GM23338 (cell line): ENCODE measurements at regions not wholly inside any gene's neighbourhood (a gene's known extent, or its start where the extent isn't known, plus 50 kb on each side); places are given as distances from the start of the nearest gene placed in this dataset.

Experiments
- ATAC-seq: fragments of 200-7000 bp; cut with Tn5 transposase; 3 replicates; pipeline ENCODE4 v1.9.1; 2020
- DNase-seq: peaks from one replicate; pipeline ENCODE4 v3.0.0-alpha.2; 2015; ENCODE audit warnings: low spot score
- H2AFZ ChIP-seq: fragments of 200-600 bp; sonication (generic); 2 replicates; pipeline ENCODE4 v1.8.0; 2016; ENCODE audit warnings: antibody characterized with exemption, mild to moderate bottlenecking, moderate library complexity
- H3F3A ChIP-seq: fragments of 200-600 bp; sonication (generic); replicated peaks from 2 replicates; pipeline ENCODE4 v1.8.0; 2017; ENCODE audit warnings: antibody characterized with exemption, mixed run types, low read depth
- H3K27ac ChIP-seq: fragments of 200-600 bp; sonication (generic); 2 replicates; pipeline ENCODE4 v1.6.1; 2016; ENCODE audit warnings: low read depth
- H3K27me3 ChIP-seq: fragments of 200-600 bp; sonication (generic); 2 replicates; pipeline ENCODE4 v1.8.0; 2016; ENCODE audit warnings: mild to moderate bottlenecking, mixed run types, moderate library complexity; ENCODE audit not compliant: insufficient read depth
- H3K36me3 ChIP-seq: fragments of 200-600 bp; sonication (generic); 2 replicates; pipeline ENCODE4 v1.8.0; 2016; ENCODE audit warnings: mild to moderate bottlenecking; ENCODE audit not compliant: insufficient read depth
- H3K4me1 ChIP-seq: fragments of 200-600 bp; sonication (generic); 2 replicates; pipeline ENCODE4 v1.8.0; 2016; ENCODE audit warnings: mild to moderate bottlenecking, moderate library complexity; ENCODE audit not compliant: insufficient read depth
- H3K4me2 ChIP-seq: fragments of 200-600 bp; sonication (generic); 2 replicates; pipeline ENCODE4 v1.7.1; 2017; ENCODE audit warnings: mixed run types
- H3K4me3 ChIP-seq: fragments of 200-600 bp; sonication (generic); 2 replicates; pipeline ENCODE4 v1.6.1; 2016; ENCODE audit warnings: mixed run types
- H3K79me2 ChIP-seq: fragments of 200-600 bp; sonication (generic); replicated peaks from 2 replicates; pipeline ENCODE4 v1.8.0; 2017; ENCODE audit warnings: mild to moderate bottlenecking; ENCODE audit not compliant: insufficient read depth
- H3K9me2 ChIP-seq: fragments of 200-600 bp; sonication (generic); 2 replicates; pipeline ENCODE4 v1.8.0; 2017; ENCODE audit not compliant: insufficient read depth
- H4K20me1 ChIP-seq: fragments of 200-600 bp; sonication (generic); replicated peaks from 2 replicates; pipeline ENCODE4 v1.8.0; 2017; ENCODE audit warnings: mild to moderate bottlenecking; ENCODE audit not compliant: insufficient read depth
- H3K27ac Mint-ChIP-seq: 2 replicates; pipeline ENCODE4 v1.8.0; 2020; ENCODE audit warnings: inconsistent platforms, mild to moderate bottlenecking, moderate library complexity, mixed read lengths
- H3K27me3 Mint-ChIP-seq: 3 replicates; pipeline ENCODE4 v1.8.0; 2022; ENCODE audit warnings: low read depth, mild to moderate bottlenecking, moderate library complexity, mixed read lengths, inconsistent platforms; ENCODE audit not compliant: insufficient read depth, poor library complexity
- H3K36me3 Mint-ChIP-seq: 3 replicates; pipeline ENCODE4 v1.8.0; 2021; ENCODE audit warnings: low read depth, mild to moderate bottlenecking, inconsistent platforms, moderate library complexity, mixed read lengths
- H3K4me1 Mint-ChIP-seq: 3 replicates; pipeline ENCODE4 v1.8.0; 2020; ENCODE audit warnings: mild to moderate bottlenecking, inconsistent platforms, mixed read lengths
- H3K4me3 Mint-ChIP-seq: 3 replicates; pipeline ENCODE4 v1.8.0; 2021; ENCODE audit warnings: moderate library complexity, mild to moderate bottlenecking, inconsistent platforms, mixed read lengths
- H3K9me3 Mint-ChIP-seq: 3 replicates; pipeline ENCODE4 v1.8.0; 2020; ENCODE audit warnings: moderate library complexity, mild to moderate bottlenecking, inconsistent platforms, mixed read lengths
- CREB1 ChIP-seq: fragments of 250-450 bp; sonication (Bioruptor Pico); IDR thresholded peaks from 2 replicates; pipeline ENCODE4 v1.5.0; 2020; ENCODE audit warnings: low read depth, mild to moderate bottlenecking, moderate library complexity
- CTCF ChIP-seq, 2 experiments: fragments of 200-600 bp in 1 of 2; sonication (generic) in 1 of 2; conservative IDR thresholded peaks; 2 replicates each; pipeline versions ENCODE4 v1.5.1 to v1.6.1; 2016 to 2017; ENCODE audit warnings: antibody characterized with exemption in 2 of 2, low read depth in 2 of 2, mild to moderate bottlenecking in 2 of 2, moderate library complexity in 1 of 2
- EZH2phosphoT487 ChIP-seq: fragments of 200-600 bp; sonication (generic); IDR thresholded peaks from one replicate; pipeline ENCODE4 v1.8.1; 2018; ENCODE audit warnings: antibody characterized with exemption; ENCODE audit not compliant: unreplicated experiment
- JUNB ChIP-seq: IDR thresholded peaks from one replicate; pipeline ENCODE4 v1.6.1; 2016; ENCODE audit warnings: antibody characterized with exemption; ENCODE audit not compliant: unreplicated experiment
- POLR2AphosphoS5 ChIP-seq: IDR thresholded peaks from 2 replicates; pipeline ENCODE4 v1.6.1; 2016; ENCODE audit warnings: antibody characterized with exemption, low read depth
- STAT1 ChIP-seq: IDR thresholded peaks from one replicate; pipeline ENCODE4 v1.6.1; 2016; ENCODE audit warnings: antibody characterized with exemption; ENCODE audit not compliant: unreplicated experiment
- ZNF114 ChIP-seq: fragments of 250-450 bp; sonication (Bioruptor Pico); IDR thresholded peaks from 2 replicates; pipeline ENCODE4 v1.5.0; 2020; ENCODE audit warnings: mild to moderate bottlenecking, moderate library complexity
- ZNF331 ChIP-seq: fragments of 250-450 bp; sonication (Bioruptor Pico); IDR thresholded peaks from 2 replicates; pipeline ENCODE4 v1.5.0; 2020; ENCODE audit warnings: low read depth, mild to moderate bottlenecking, moderate library complexity
- TF ChIP-seq, protein P1 (sequence below): IDR thresholded peaks from one replicate; pipeline ENCODE4 v1.6.1; 2018; ENCODE audit warnings: antibody characterized with exemption; ENCODE audit not compliant: unreplicated experiment
- TF ChIP-seq, protein P2 (sequence below): IDR thresholded peaks from 2 replicates; pipeline ENCODE4 v1.6.1; 2016; ENCODE audit warnings: antibody characterized with exemption

- H3K4me3 Mint-ChIP-seq: no peak overlapping the region
- no peaks in the 10 kb centered on the region for H3F3A ChIP-seq
- no peak overlapping the region for H3K27ac Mint-ChIP-seq
- no peaks in the 10 kb centered on the region for H3K9me2 ChIP-seq
- no peak overlapping the region for H2AFZ ChIP-seq
- DNase-seq (no peak), ATAC-seq (no peak)
- H3K4me1 ChIP-seq: no peaks in the 10 kb centered on the region; the same call in 1 of the 2 replicates
- no peak overlapping the region for H3K27ac ChIP-seq
- peaks cover 3% of the 10 kb centered on the region; the same call in 1 of the 3 replicates for H3K9me3 Mint-ChIP-seq
- H3K4me2 ChIP-seq: no peak overlapping the region
- no peaks in the 10 kb centered on the region for H3K27me3 ChIP-seq
- H3K4me1 Mint-ChIP-seq: 0 out of 3 replicates have a peak, but pooled peaks cover 2% of the 10 kb centered on the region
- no peaks in the 10 kb centered on the region for H3K36me3 ChIP-seq
- no peaks in the 10 kb centered on the region for H4K20me1 ChIP-seq
- no peaks in the 10 kb centered on the region for H3K36me3 Mint-ChIP-seq
- H3K4me3 ChIP-seq: no peak overlapping the region
- H3K27me3 Mint-ChIP-seq: peaks cover 1% of the 10 kb centered on the region
- no peaks in the 10 kb centered on the region for H3K79me2 ChIP-seq
- no peak for TF ChIP-seq STAT1
These were observed 680.8 kb downstream of the LIG4 start for GRCh38 chr13:107534548-107534947.

GRCh38 chr13:107531816-107532215 lies 683.5 kb downstream of the LIG4 start:
- Mint-ChIP-seq H3K36me3 (no peaks in the 10 kb centered on the region), H3K4me3 (no peak overlapping the region), H3K4me1 (peaks cover 13% of the 10 kb centered on the region), H3K27ac (no peak overlapping the region), H3K9me3 (peaks cover 3% of the 10 kb centered on the region; the same call in 1 of the 3 replicates), H3K27me3 (peaks cover 1% of the 10 kb centered on the region)
- no peak overlapping the region for H3K4me2 ChIP-seq
- H3K36me3 ChIP-seq: no peaks in the 10 kb centered on the region
- H2AFZ ChIP-seq: no peak overlapping the region
- H3K4me1 ChIP-seq: no peaks in the 10 kb centered on the region
- no peaks in the 10 kb centered on the region for H3K27me3 ChIP-seq
- H3K27ac ChIP-seq: no peak overlapping the region
- DNase-seq (no peak), ATAC-seq (no peak)
- TF ChIP-seq CREB1 (CRISPR knock-in tag) (no peak), POLR2AphosphoS5 (no peak), JUNB (no peak), EZH2phosphoT487 (no peak), CTCF (conservative IDR thresholded peaks at IDR 0.05; ENCODE audit: low read depth in 2 of 2) (no peak), ZNF331 (no peak), ZNF114 (CRISPR knock-in tag) (no peak)
- TF ChIP-seq, protein P1, sequence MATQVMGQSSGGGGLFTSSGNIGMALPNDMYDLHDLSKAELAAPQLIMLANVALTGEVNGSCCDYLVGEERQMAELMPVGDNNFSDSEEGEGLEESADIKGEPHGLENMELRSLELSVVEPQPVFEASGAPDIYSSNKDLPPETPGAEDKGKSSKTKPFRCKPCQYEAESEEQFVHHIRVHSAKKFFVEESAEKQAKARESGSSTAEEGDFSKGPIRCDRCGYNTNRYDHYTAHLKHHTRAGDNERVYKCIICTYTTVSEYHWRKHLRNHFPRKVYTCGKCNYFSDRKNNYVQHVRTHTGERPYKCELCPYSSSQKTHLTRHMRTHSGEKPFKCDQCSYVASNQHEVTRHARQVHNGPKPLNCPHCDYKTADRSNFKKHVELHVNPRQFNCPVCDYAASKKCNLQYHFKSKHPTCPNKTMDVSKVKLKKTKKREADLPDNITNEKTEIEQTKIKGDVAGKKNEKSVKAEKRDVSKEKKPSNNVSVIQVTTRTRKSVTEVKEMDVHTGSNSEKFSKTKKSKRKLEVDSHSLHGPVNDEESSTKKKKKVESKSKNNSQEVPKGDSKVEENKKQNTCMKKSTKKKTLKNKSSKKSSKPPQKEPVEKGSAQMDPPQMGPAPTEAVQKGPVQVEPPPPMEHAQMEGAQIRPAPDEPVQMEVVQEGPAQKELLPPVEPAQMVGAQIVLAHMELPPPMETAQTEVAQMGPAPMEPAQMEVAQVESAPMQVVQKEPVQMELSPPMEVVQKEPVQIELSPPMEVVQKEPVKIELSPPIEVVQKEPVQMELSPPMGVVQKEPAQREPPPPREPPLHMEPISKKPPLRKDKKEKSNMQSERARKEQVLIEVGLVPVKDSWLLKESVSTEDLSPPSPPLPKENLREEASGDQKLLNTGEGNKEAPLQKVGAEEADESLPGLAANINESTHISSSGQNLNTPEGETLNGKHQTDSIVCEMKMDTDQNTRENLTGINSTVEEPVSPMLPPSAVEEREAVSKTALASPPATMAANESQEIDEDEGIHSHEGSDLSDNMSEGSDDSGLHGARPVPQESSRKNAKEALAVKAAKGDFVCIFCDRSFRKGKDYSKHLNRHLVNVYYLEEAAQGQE: no peak
- TF ChIP-seq, protein P2, sequence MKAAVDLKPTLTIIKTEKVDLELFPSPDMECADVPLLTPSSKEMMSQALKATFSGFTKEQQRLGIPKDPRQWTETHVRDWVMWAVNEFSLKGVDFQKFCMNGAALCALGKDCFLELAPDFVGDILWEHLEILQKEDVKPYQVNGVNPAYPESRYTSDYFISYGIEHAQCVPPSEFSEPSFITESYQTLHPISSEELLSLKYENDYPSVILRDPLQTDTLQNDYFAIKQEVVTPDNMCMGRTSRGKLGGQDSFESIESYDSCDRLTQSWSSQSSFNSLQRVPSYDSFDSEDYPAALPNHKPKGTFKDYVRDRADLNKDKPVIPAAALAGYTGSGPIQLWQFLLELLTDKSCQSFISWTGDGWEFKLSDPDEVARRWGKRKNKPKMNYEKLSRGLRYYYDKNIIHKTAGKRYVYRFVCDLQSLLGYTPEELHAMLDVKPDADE: no peak
- no peak overlapping the region for H3K4me3 ChIP-seq
- no peaks in the 10 kb centered on the region for H3F3A ChIP-seq
- no peaks in the 10 kb centered on the region for H4K20me1 ChIP-seq
- no peaks in the 10 kb centered on the region for H3K9me2 ChIP-seq
- H3K79me2 ChIP-seq: no peaks in the 10 kb centered on the region
